Stimulated activated naive CD4-positive, alpha-beta T cell treated with Interleukin-2 at 50 U/mL for 16 hours (primary cell): ENCODE measurements at regions not wholly inside any gene's neighbourhood (a gene's known extent, or its start where the extent isn't known, plus 50 kb on each side); places are given as distances from the start of the nearest gene placed in this dataset.
"Not testable (repeated sequence)": the region's sequence is repeated elsewhere in the genome, so short reads cannot be mapped to it uniquely, and the experiment has no call there.

Experiments used
- DNase-seq: peaks from one replicate; lab custom pipeline; 2025; lab: John Stamatoyannopoulos, UW

GRCh38 chr6:14478381-14479225, 361.0 kb downstream of the CD83 start:
- DNase-seq, result no peak

- not testable (repeated sequence) for DNase-seq
Observed at GRCh38 chr6:14481946-14482345, 364.4 kb downstream of the CD83 start.

- no peak for DNase-seq
Observed at GRCh38 chr6:14487625-14488024, 370.1 kb downstream of the CD83 start.

GRCh38 chr6:14488180-14488579, 370.6 kb downstream of the CD83 start:
- no peak for DNase-seq

- DNase-seq, result no peak
Observed at GRCh38 chr6:14489445-14489844, 371.9 kb downstream of the CD83 start.

GRCh38 chr6:14498748-14499147, 381.2 kb downstream of the CD83 start:
- DNase-seq, result no peak

- DNase-seq, result no peak
Observed at GRCh38 chr6:14499309-14499708, 381.7 kb downstream of the CD83 start.

- DNase-seq, result no peak
Observed at GRCh38 chr6:14499841-14500240, 382.3 kb downstream of the CD83 start.

- no peak for DNase-seq
Observed at GRCh38 chr6:14500809-14501208, 383.2 kb downstream of the CD83 start.

GRCh38 chr6:14501240-14501639, 383.7 kb downstream of the CD83 start:
- DNase-seq, result no peak

- no peak for DNase-seq
Observed at GRCh38 chr6:14501914-14502313, 384.3 kb downstream of the CD83 start.

- no peak for DNase-seq
Observed at GRCh38 chr6:14502551-14502950, 385.0 kb downstream of the CD83 start.

- DNase-seq, result no peak
Observed at GRCh38 chr6:14505401-14505800, 387.8 kb downstream of the CD83 start.

GRCh38 chr6:14506656-14507246, 389.2 kb downstream of the CD83 start:
- no peak for DNase-seq

GRCh38 chr6:14509120-14509519, 391.5 kb downstream of the CD83 start:
- no peak for DNase-seq

GRCh38 chr6:14510038-14510437, 392.5 kb downstream of the CD83 start:
- DNase-seq, result no peak

- no peak for DNase-seq
Observed at GRCh38 chr6:14511061-14511586, 393.6 kb downstream of the CD83 start.

- DNase-seq, result no peak
Observed at GRCh38 chr6:14512246-14512645, 394.7 kb downstream of the CD83 start.

- no peak for DNase-seq
Observed at GRCh38 chr6:14513496-14514393, 396.2 kb downstream of the CD83 start.

GRCh38 chr6:14516956-14517355, 399.4 kb downstream of the CD83 start:
- DNase-seq, result no peak

GRCh38 chr6:14517516-14518105, 400.0 kb downstream of the CD83 start:
- DNase-seq, result no peak
